ENCODE measurements at regions not wholly inside any gene's neighbourhood (a gene's known extent, or its start where the extent isn't known, plus 50 kb on each side); places are given as distances from the start of the nearest gene placed in this dataset.

DNA sequence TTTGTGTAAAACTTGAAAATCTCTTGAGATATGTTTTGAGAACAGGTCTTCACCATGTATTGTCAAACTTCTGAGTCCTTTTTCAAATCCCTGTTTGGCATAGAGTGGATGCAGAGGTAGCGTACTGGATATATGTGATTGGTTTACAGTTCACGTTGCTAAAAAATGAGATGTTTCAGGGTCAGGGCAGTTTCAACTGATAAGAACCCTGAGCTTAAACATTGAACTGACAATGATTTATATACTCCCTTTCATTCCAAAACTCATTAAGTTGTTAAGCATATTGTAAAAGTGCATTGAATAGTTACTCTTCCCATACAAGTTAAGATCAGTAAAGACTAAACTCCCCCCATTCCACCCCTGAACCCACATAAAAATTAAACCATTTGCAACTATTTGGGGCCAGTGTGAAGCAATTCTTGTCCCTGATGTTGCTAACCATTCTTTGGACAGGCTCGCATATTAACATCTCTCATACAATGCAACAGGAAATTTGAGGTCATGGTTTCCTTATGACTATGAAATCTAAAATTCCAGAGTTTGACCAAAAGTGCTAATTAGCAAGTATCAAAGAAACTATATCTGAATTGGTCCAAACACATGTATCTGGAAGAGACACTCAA is 470.9 kb upstream of the ACVR2A start:
- no peak overlapping the region for H3K4me3 ChIP-seq (ENCODE audit: low read depth, low read length)
- DNase-seq (ENCODE audit: low read depth) = no peak
- no peak for TF ChIP-seq CTCF (IDR thresholded peaks at IDR 0.05; ENCODE audit: low read depth, low read length, missing control alignments)

- no peak overlapping the region for H3K4me3 ChIP-seq (ENCODE audit: low read depth, low read length)
- DNase-seq (ENCODE audit: low read depth) = no peak
- TF ChIP-seq CTCF (IDR thresholded peaks at IDR 0.05; ENCODE audit: low read depth, low read length, missing control alignments) = no peak
Measured at GRCh38 chr2:147368306-147368705, 476.5 kb upstream of the ACVR2A start.

DNA sequence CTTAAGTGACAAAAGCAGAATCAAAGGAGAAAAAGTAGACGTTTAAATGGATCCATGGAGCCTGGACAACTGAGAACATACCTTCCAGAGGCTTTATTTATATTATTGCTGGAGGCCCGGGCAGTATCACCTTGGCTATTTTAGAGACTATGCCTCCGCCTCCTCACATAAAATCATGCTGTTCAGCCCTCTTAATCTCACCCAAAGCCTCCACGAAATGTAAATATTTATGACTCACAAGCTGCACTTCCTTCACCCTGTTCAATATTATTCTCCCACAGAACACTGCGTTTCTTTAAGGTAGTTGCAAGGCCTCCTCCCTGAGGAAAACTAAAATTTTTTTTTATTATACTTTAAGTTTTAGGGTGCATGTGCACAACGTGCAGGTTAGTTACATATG is 478.6 kb upstream of the ACVR2A start:
- DNase-seq (ENCODE audit: low read depth) = no peak
- no peak overlapping the region for H3K4me3 ChIP-seq (ENCODE audit: low read depth, low read length)
- no peak for TF ChIP-seq CTCF (IDR thresholded peaks at IDR 0.05; ENCODE audit: low read depth, low read length, missing control alignments)

DNA sequence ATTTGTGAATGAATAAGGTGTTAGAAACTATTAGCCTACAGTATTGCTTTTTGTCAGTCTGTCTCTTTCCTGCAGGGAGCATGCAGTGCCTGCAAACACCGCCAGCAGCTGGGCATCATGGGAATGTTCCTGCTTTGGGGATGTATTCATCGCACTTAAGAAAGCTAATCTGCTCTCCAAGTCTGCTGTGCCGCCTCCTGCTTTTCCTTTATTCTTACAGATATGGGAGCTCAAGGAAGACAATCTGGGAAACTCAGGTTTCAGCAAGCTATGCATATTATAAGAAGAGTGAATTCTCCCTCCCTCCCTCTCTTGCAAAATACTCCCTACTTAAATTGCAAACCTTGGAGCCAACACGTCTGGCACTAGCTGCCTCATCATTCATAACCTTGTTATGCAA is 479.2 kb upstream of the ACVR2A start:
- H3K4me3 ChIP-seq (ENCODE audit: low read depth, low read length) = no peak overlapping the region
- DNase-seq (ENCODE audit: low read depth) = no peak
- no peak for TF ChIP-seq CTCF (IDR thresholded peaks at IDR 0.05; ENCODE audit: low read depth, low read length, missing control alignments)

GRCh38 chr2:147364597-147364996 is 480.2 kb upstream of the ACVR2A start:
- no peak for DNase-seq (ENCODE audit: low read depth)
- no peak overlapping the region for H3K4me3 ChIP-seq (ENCODE audit: low read depth, low read length)
- TF ChIP-seq CTCF (IDR thresholded peaks at IDR 0.05; ENCODE audit: low read depth, low read length, missing control alignments) = no peak

GRCh38 chr2:147363181-147363580 is 481.6 kb upstream of the ACVR2A start:
- TF ChIP-seq CTCF (IDR thresholded peaks at IDR 0.05; ENCODE audit: low read depth, low read length, missing control alignments) = no peak
- no peak overlapping the region for H3K4me3 ChIP-seq (ENCODE audit: low read depth, low read length)
- no peak for DNase-seq (ENCODE audit: low read depth)

- TF ChIP-seq CTCF (IDR thresholded peaks at IDR 0.05; ENCODE audit: low read depth, low read length, missing control alignments) = no peak
- no peak for DNase-seq (ENCODE audit: low read depth)
- no peak overlapping the region for H3K4me3 ChIP-seq (ENCODE audit: low read depth, low read length)
Measured at GRCh38 chr2:147358375-147358774, 486.5 kb upstream of the ACVR2A start.

Measured in GM12864 (cell line).